ENCODE measurements at regions not wholly inside any gene's neighbourhood (a gene's known extent, or its start where the extent isn't known, plus 50 kb on each side); places are given as distances from the start of the nearest gene placed in this dataset.

GRCh38 chr3:82265747-82266146 is 504.3 kb upstream of the GBE1 start:
- Histone ChIP-seq H2AFZ (ENCODE audit: low read depth, low read length) (no peak overlapping the region), H3K4me3 (ENCODE audit: low read length) (no peak overlapping the region), H3K27me3 (ENCODE audit: insufficient read depth, low read length) (no peaks in the 10 kb centered on the region), H3K4me1 (ENCODE audit: insufficient read depth, low read length) (peaks cover 4% of the 10 kb centered on the region), H3K9me3 (ENCODE audit: low read length) (no peaks in the 10 kb centered on the region), H3K36me3 (ENCODE audit: insufficient read depth, low read length) (no peaks in the 10 kb centered on the region)

DNA sequence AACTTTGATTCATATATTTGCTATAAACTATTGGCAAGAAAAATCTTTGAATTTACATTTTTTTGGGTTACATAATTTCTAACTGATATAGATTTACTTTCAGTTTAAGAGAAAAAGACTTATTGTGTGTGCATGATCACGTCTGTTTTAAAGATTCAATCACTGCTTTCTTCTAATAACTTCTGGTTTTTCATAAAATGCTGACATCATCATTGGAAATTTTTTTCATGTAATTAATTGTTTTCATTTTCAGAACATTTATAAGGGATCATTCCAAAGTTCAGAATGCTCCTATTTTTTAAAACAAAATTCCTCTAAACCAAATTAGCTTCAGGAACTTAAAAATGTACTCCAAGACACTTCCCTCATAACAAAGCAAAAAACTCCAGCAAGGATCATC is 500.7 kb upstream of the GBE1 start:
- Histone ChIP-seq H3K9me3 (ENCODE audit: low read length) (no peaks in the 10 kb centered on the region), H2AFZ (ENCODE audit: low read depth, low read length) (peak overlapping the region; percentile 67), H3K4me1 (ENCODE audit: insufficient read depth, low read length) (peaks cover 4% of the 10 kb centered on the region), H3K27me3 (ENCODE audit: insufficient read depth, low read length) (no peaks in the 10 kb centered on the region), H3K36me3 (ENCODE audit: insufficient read depth, low read length) (no peaks in the 10 kb centered on the region), H3K4me3 (ENCODE audit: low read length) (no peak overlapping the region)

- Histone ChIP-seq H3K4me1 (ENCODE audit: insufficient read depth, low read length) (peaks cover 4% of the 10 kb centered on the region), H3K36me3 (ENCODE audit: insufficient read depth, low read length) (no peaks in the 10 kb centered on the region), H2AFZ (ENCODE audit: low read depth, low read length) (no peak overlapping the region), H3K4me3 (ENCODE audit: low read length) (no peak overlapping the region), H3K27me3 (ENCODE audit: insufficient read depth, low read length) (no peaks in the 10 kb centered on the region), H3K9me3 (ENCODE audit: low read length) (no peaks in the 10 kb centered on the region)
Observed at GRCh38 chr3:82261637-82262036, 500.2 kb upstream of the GBE1 start.

GRCh38 chr3:82261013-82261412 is 499.6 kb upstream of the GBE1 start:
- Histone ChIP-seq H3K9me3 (ENCODE audit: low read length) (no peaks in the 10 kb centered on the region), H3K4me1 (ENCODE audit: insufficient read depth, low read length) (peaks cover 4% of the 10 kb centered on the region), H3K4me3 (ENCODE audit: low read length) (no peak overlapping the region), H3K27me3 (ENCODE audit: insufficient read depth, low read length) (no peaks in the 10 kb centered on the region), H3K36me3 (ENCODE audit: insufficient read depth, low read length) (no peaks in the 10 kb centered on the region), H2AFZ (ENCODE audit: low read depth, low read length) (no peak overlapping the region)

GRCh38 chr3:82259994-82260393 is 498.5 kb upstream of the GBE1 start:
- Histone ChIP-seq H2AFZ (ENCODE audit: low read depth, low read length) (no peak overlapping the region), H3K9me3 (ENCODE audit: low read length) (no peaks in the 10 kb centered on the region), H3K4me3 (ENCODE audit: low read length) (no peak overlapping the region), H3K27me3 (ENCODE audit: insufficient read depth, low read length) (no peaks in the 10 kb centered on the region), H3K36me3 (ENCODE audit: insufficient read depth, low read length) (no peaks in the 10 kb centered on the region), H3K4me1 (ENCODE audit: insufficient read depth, low read length) (peaks cover 4% of the 10 kb centered on the region)

GRCh38 chr3:82240322-82240721 is 478.9 kb upstream of the GBE1 start:
- no peaks in the 10 kb centered on the region for H3K9me3 ChIP-seq (ENCODE audit: low read length)
- no peaks in the 10 kb centered on the region for H3K27me3 ChIP-seq (ENCODE audit: insufficient read depth, low read length)
- no peak overlapping the region for H2AFZ ChIP-seq (ENCODE audit: low read depth, low read length)
- no peaks in the 10 kb centered on the region for H3K4me1 ChIP-seq (ENCODE audit: insufficient read depth, low read length)
- H3K36me3 ChIP-seq (ENCODE audit: insufficient read depth, low read length) = no peaks in the 10 kb centered on the region
- no peak overlapping the region for H3K4me3 ChIP-seq (ENCODE audit: low read length)

- H2AFZ ChIP-seq (ENCODE audit: low read depth, low read length) = no peak overlapping the region
- no peak overlapping the region for H3K4me3 ChIP-seq (ENCODE audit: low read length)
- no peaks in the 10 kb centered on the region for H3K27me3 ChIP-seq (ENCODE audit: insufficient read depth, low read length)
- no peaks in the 10 kb centered on the region for H3K4me1 ChIP-seq (ENCODE audit: insufficient read depth, low read length)
- no peaks in the 10 kb centered on the region for H3K36me3 ChIP-seq (ENCODE audit: insufficient read depth, low read length)
- no peaks in the 10 kb centered on the region for H3K9me3 ChIP-seq (ENCODE audit: low read length)
Observed at GRCh38 chr3:82236257-82236656, 474.8 kb upstream of the GBE1 start.

DNA sequence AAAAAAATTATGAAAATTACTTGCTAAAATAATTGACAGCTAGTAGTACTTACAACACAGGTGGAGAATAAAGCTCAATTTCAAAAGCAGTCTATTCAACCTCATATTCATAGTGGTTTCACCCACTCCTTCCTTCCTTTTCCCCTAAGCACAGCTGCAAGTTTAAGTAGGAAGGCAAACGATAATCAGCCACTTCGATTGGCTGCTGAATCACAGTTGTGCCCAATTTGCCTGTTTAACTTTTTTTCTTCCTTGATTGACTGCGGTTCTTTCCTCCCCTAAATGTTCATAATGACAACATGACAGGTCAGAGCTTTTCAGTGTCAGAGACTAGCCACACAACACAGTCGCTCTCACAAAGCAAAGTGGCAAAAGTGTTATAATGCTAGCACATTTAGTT is 468.0 kb upstream of the GBE1 start:
- H2AFZ ChIP-seq (ENCODE audit: low read depth, low read length) = no peak overlapping the region
- no peak overlapping the region for H3K4me3 ChIP-seq (ENCODE audit: low read length)
- H3K27me3 ChIP-seq (ENCODE audit: insufficient read depth, low read length) = no peaks in the 10 kb centered on the region
- no peaks in the 10 kb centered on the region for H3K4me1 ChIP-seq (ENCODE audit: insufficient read depth, low read length)
- no peaks in the 10 kb centered on the region for H3K9me3 ChIP-seq (ENCODE audit: low read length)
- H3K36me3 ChIP-seq (ENCODE audit: insufficient read depth, low read length) = no peaks in the 10 kb centered on the region

DNA sequence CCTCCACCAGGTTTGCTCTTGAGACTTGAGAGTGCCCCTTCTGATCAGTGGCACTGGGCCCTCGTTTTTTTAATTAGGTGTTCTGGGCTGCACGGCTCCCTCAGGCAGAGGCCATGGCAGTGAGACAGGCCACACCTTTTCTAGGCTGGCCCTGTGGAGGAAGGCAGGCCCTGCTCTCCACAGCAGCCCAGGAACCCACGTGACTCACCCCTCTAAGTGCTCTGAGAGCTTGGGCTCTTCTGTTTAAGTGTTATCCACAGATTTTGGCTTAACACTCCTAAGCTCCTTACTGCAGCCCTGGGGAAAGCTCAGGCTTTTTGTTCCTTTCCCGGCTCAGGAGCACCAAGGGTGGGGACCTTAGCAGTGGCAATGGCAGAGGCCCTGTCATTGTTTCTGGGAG is 463.2 kb upstream of the GBE1 start:
- Histone ChIP-seq H3K4me3 (ENCODE audit: low read length) (no peak overlapping the region), H3K9me3 (ENCODE audit: low read length) (no peaks in the 10 kb centered on the region), H2AFZ (ENCODE audit: low read depth, low read length) (no peak overlapping the region), H3K27me3 (ENCODE audit: insufficient read depth, low read length) (no peaks in the 10 kb centered on the region), H3K4me1 (ENCODE audit: insufficient read depth, low read length) (no peaks in the 10 kb centered on the region), H3K36me3 (ENCODE audit: insufficient read depth, low read length) (no peaks in the 10 kb centered on the region)

GRCh38 chr3:82222401-82222800 is 461.0 kb upstream of the GBE1 start:
- no peaks in the 10 kb centered on the region for H3K36me3 ChIP-seq (ENCODE audit: insufficient read depth, low read length)
- H2AFZ ChIP-seq (ENCODE audit: low read depth, low read length) = no peak overlapping the region
- H3K27me3 ChIP-seq (ENCODE audit: insufficient read depth, low read length) = no peaks in the 10 kb centered on the region
- H3K4me3 ChIP-seq (ENCODE audit: low read length) = no peak overlapping the region
- no peaks in the 10 kb centered on the region for H3K9me3 ChIP-seq (ENCODE audit: low read length)
- no peaks in the 10 kb centered on the region for H3K4me1 ChIP-seq (ENCODE audit: insufficient read depth, low read length)

DNA sequence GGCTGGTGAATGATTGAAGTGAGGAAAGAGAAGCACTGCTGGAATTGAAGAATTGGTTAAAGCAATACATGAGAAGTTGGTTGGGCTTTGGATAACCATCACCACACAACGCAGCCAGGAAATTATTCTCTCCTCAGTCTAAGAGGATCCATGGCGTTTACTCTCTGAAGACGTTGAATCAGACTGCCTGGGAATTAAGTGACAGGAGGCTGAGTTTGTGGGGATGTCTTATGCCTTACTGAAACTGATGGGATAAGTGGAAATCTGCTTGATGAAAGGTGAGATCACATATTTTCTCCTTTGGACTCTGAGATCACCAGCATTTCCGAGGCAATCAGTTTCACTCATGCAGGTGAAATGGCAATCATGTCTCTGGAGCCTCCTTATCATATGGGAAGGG is 456.1 kb upstream of the GBE1 start:
- Histone ChIP-seq H3K4me1 (ENCODE audit: insufficient read depth, low read length) (no peaks in the 10 kb centered on the region), H3K36me3 (ENCODE audit: insufficient read depth, low read length) (no peaks in the 10 kb centered on the region), H2AFZ (ENCODE audit: low read depth, low read length) (no peak overlapping the region), H3K9me3 (ENCODE audit: low read length) (no peaks in the 10 kb centered on the region), H3K4me3 (ENCODE audit: low read length) (no peak overlapping the region), H3K27me3 (ENCODE audit: insufficient read depth, low read length) (no peaks in the 10 kb centered on the region)

- no peaks in the 10 kb centered on the region for H3K9me3 ChIP-seq (ENCODE audit: low read length)
- H3K27me3 ChIP-seq (ENCODE audit: insufficient read depth, low read length) = no peaks in the 10 kb centered on the region
- no peaks in the 10 kb centered on the region for H3K36me3 ChIP-seq (ENCODE audit: insufficient read depth, low read length)
- H2AFZ ChIP-seq (ENCODE audit: low read depth, low read length) = no peak overlapping the region
- H3K4me1 ChIP-seq (ENCODE audit: insufficient read depth, low read length) = no peaks in the 10 kb centered on the region
- H3K4me3 ChIP-seq (ENCODE audit: low read length) = no peak overlapping the region
Observed at GRCh38 chr3:82208002-82208710, 446.7 kb upstream of the GBE1 start.

- no peaks in the 10 kb centered on the region for H3K36me3 ChIP-seq (ENCODE audit: insufficient read depth, low read length)
- H2AFZ ChIP-seq (ENCODE audit: low read depth, low read length) = no peak overlapping the region
- no peaks in the 10 kb centered on the region for H3K9me3 ChIP-seq (ENCODE audit: low read length)
- H3K4me3 ChIP-seq (ENCODE audit: low read length) = no peak overlapping the region
- H3K27me3 ChIP-seq (ENCODE audit: insufficient read depth, low read length) = no peaks in the 10 kb centered on the region
- no peaks in the 10 kb centered on the region for H3K4me1 ChIP-seq (ENCODE audit: insufficient read depth, low read length)
Observed at GRCh38 chr3:82202269-82202668, 440.8 kb upstream of the GBE1 start.

GRCh38 chr3:82201316-82201715 is 439.9 kb upstream of the GBE1 start:
- no peak overlapping the region for H2AFZ ChIP-seq (ENCODE audit: low read depth, low read length)
- H3K4me1 ChIP-seq (ENCODE audit: insufficient read depth, low read length) = no peaks in the 10 kb centered on the region
- H3K9me3 ChIP-seq (ENCODE audit: low read length) = no peaks in the 10 kb centered on the region
- H3K36me3 ChIP-seq (ENCODE audit: insufficient read depth, low read length) = no peaks in the 10 kb centered on the region
- H3K4me3 ChIP-seq (ENCODE audit: low read length) = no peak overlapping the region
- no peaks in the 10 kb centered on the region for H3K27me3 ChIP-seq (ENCODE audit: insufficient read depth, low read length)
